ENCODE measurements at regions not wholly inside any gene's neighbourhood (a gene's known extent, or its start where the extent isn't known, plus 50 kb on each side); places are given as distances from the start of the nearest gene placed in this dataset.

DNA sequence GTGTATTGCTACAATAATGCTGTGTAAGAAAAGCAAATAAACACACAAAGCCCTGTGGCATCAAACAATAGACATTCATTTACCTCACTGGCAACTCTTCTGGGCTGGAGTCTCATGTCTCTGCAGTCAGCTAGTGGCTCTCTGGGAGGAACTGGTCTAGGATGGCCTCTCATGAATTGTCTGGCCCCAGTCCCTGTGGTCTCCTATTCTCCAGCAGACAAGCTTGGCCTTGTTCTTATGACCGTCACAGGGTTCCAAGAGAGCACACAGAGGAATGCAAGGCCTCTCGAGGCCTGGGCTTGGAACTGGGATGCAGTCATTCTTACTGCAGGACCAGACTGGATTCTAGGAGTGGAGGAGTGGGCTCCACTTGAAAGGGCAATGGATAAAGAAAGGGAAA lies 141.2 kb upstream of the NTM start:
- TF ChIP-seq, protein P1, sequence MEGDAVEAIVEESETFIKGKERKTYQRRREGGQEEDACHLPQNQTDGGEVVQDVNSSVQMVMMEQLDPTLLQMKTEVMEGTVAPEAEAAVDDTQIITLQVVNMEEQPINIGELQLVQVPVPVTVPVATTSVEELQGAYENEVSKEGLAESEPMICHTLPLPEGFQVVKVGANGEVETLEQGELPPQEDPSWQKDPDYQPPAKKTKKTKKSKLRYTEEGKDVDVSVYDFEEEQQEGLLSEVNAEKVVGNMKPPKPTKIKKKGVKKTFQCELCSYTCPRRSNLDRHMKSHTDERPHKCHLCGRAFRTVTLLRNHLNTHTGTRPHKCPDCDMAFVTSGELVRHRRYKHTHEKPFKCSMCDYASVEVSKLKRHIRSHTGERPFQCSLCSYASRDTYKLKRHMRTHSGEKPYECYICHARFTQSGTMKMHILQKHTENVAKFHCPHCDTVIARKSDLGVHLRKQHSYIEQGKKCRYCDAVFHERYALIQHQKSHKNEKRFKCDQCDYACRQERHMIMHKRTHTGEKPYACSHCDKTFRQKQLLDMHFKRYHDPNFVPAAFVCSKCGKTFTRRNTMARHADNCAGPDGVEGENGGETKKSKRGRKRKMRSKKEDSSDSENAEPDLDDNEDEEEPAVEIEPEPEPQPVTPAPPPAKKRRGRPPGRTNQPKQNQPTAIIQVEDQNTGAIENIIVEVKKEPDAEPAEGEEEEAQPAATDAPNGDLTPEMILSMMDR (IDR thresholded peaks at IDR 0.05; ENCODE audit: borderline replicate concordance, extremely low read depth, low read length, poor library complexity, severe bottlenecking): no peak
- TF ChIP-seq EZH2 (IDR thresholded peaks at IDR 0.05; ENCODE audit: borderline replicate concordance, low read depth, low read length, severe bottlenecking): no peak
